ENCODE measurements at regions not wholly inside any gene's neighbourhood (a gene's known extent, or its start where the extent isn't known, plus 50 kb on each side); places are given as distances from the start of the nearest gene placed in this dataset.

DNA sequence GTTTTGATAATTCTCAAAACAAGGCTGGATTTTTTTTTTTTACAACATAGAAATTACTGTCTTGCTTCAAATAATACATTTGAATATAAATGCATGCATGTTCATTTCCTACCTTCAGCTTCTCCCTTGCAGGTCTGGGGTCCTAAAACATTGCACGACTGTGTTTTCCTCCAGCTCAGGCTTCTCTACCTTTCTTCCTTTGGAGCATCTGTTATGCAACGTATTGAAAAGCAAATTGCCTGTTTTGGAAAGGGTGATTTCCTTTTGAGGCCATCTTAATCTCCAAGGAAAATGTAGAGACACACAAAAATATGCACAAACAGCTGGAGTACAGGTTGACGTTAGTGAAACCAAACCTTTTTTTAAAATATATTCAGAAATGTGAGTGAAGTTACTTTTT lies 115.6 kb upstream of the TLL1 start:
- H3K9ac ChIP-seq (ENCODE audit: extremely low read depth, insufficient read length, low read length), result no peak overlapping the region
- H3K9me3 Mint-ChIP-seq, result no peaks in the 10 kb centered on the region; a peak in 1 of 5 replicates
- H2BK5ac ChIP-seq (ENCODE audit: insufficient read length, low read length), result no peak overlapping the region
- no peak overlapping the region for H3K14ac ChIP-seq (ENCODE audit: insufficient read depth, low read length)
- no peak for DNase-seq
- no peak overlapping the region for H3K23ac ChIP-seq (ENCODE audit: insufficient read length, low read depth, low read length)
- no peak overlapping the region for H4K5ac ChIP-seq (ENCODE audit: insufficient read length, low read depth, low read length)
- no peak overlapping the region for H2BK20ac ChIP-seq (ENCODE audit: low read depth, low read length, poor library complexity, severe bottlenecking)
- H3K4me3 Mint-ChIP-seq, result peak overlapping the region in 1 of 2 experiments; percentile 56; a peak in 2 of 5 replicates
- no peaks in the 10 kb centered on the region for H3K4me1 ChIP-seq (ENCODE audit: insufficient read depth, low read length)
- H2BK12ac ChIP-seq (ENCODE audit: insufficient read length, low read depth, low read length), result no peak overlapping the region
- no peaks in the 10 kb centered on the region for H3K23me2 ChIP-seq (ENCODE audit: insufficient read length, low read depth, low read length, poor library complexity, severe bottlenecking)
- H3K36me3 Mint-ChIP-seq (ENCODE audit: insufficient read depth in 1 of 3, low read depth in 3 of 3), result no peaks in the 10 kb centered on the region; a peak in 1 of 7 replicates
- H3K27me3 ChIP-seq (ENCODE audit: insufficient read depth, low read length), result no peaks in the 10 kb centered on the region
- no peak overlapping the region for H3K4ac ChIP-seq (ENCODE audit: low read depth, low read length)
- H3K18ac ChIP-seq (ENCODE audit: insufficient read length, low read depth, low read length), result no peak overlapping the region
- H3K79me1 ChIP-seq (ENCODE audit: insufficient read depth, low read depth, low read length, poor library complexity, severe bottlenecking), result no peaks in the 10 kb centered on the region
- H4K91ac ChIP-seq (ENCODE audit: insufficient read length, low read depth, low read length), result no peak overlapping the region
- no peak overlapping the region for H3K56ac ChIP-seq (ENCODE audit: insufficient read length, low read depth, low read length)
- no peak overlapping the region for H3T11ph ChIP-seq (ENCODE audit: low read length)
- H3K27me3 Mint-ChIP-seq (ENCODE audit: low read depth), result no peaks in the 10 kb centered on the region
- no peaks in the 10 kb centered on the region for H4K20me1 ChIP-seq (ENCODE audit: control insufficient read depth, insufficient read depth, insufficient read length)
- no peak overlapping the region for H2BK120ac ChIP-seq (ENCODE audit: low read depth, low read length, poor library complexity, severe bottlenecking)
- no peak overlapping the region for H4K8ac ChIP-seq (replicated peaks; ENCODE audit: insufficient read length, low read depth, low read length)
- TF ChIP-seq, protein P1, sequence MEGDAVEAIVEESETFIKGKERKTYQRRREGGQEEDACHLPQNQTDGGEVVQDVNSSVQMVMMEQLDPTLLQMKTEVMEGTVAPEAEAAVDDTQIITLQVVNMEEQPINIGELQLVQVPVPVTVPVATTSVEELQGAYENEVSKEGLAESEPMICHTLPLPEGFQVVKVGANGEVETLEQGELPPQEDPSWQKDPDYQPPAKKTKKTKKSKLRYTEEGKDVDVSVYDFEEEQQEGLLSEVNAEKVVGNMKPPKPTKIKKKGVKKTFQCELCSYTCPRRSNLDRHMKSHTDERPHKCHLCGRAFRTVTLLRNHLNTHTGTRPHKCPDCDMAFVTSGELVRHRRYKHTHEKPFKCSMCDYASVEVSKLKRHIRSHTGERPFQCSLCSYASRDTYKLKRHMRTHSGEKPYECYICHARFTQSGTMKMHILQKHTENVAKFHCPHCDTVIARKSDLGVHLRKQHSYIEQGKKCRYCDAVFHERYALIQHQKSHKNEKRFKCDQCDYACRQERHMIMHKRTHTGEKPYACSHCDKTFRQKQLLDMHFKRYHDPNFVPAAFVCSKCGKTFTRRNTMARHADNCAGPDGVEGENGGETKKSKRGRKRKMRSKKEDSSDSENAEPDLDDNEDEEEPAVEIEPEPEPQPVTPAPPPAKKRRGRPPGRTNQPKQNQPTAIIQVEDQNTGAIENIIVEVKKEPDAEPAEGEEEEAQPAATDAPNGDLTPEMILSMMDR (conservative IDR thresholded peaks at IDR 0.05), result no peak
- H3K9me3 ChIP-seq (ENCODE audit: control insufficient read depth, low read depth, low read length), result no peaks in the 10 kb centered on the region
- H3K27ac ChIP-seq (ENCODE audit: insufficient read length, low read depth, low read length), result no peak overlapping the region
- H3K4me2 ChIP-seq (ENCODE audit: insufficient read depth, insufficient read length, low read length), result peak overlapping the region; percentile 37
- peaks cover 38 to 40% of the 10 kb centered on the region in 2 experiments for H3K4me1 Mint-ChIP-seq
- no peak overlapping the region for H2AFZ ChIP-seq (ENCODE audit: low read length)
- H3K27ac Mint-ChIP-seq, result peak overlapping the region; percentile 50 to 60 (median 54); a peak in 6 of 7 replicates
- WGBS (ENCODE audit: extremely low coverage, insufficient read length, low lambda C conversion rate), result no CpG with 5 or more reads among the region's 3 CpGs
- no peak overlapping the region for H2AK5ac ChIP-seq (ENCODE audit: insufficient read length, low read length)
- H2BK15ac ChIP-seq (ENCODE audit: low read depth, low read length), result no peak overlapping the region
- no peaks in the 10 kb centered on the region for H3K79me2 ChIP-seq (ENCODE audit: insufficient read depth, low read length)

Measured in H9 (cell line).